ENCODE measurements at regions not wholly inside any gene's neighbourhood (a gene's known extent, or its start where the extent isn't known, plus 50 kb on each side); places are given as distances from the start of the nearest gene placed in this dataset.

- DNase-seq (no peak), ATAC-seq (no peak)
- H3K4me3 ChIP-seq (ENCODE audit: low read length), result no peak overlapping the region
- H3K36me3 ChIP-seq (ENCODE audit: control insufficient read depth, insufficient read depth, low read length), result no peaks in the 10 kb centered on the region
- intact Hi-C loops (cut with micrococcal nuclease), result no loop called here
- Mint-ChIP-seq H3K36me3 (no peaks in the 10 kb centered on the region), H3K27ac (no peak overlapping the region), H3K4me3 (no peak overlapping the region), H3K4me1 (no peaks in the 10 kb centered on the region), H3K9me3 (peaks cover 2 to 5% of the 10 kb centered on the region in 2 donors), H3K27me3 (ENCODE audit: low read depth in 2 of 2) (no peaks in the 10 kb centered on the region)
- WGBS (ENCODE audit: insufficient coverage), result 72% methylated on average over 3 of the region's 3 CpGs
- no peak for TF ChIP-seq CTCF (IDR thresholded peaks at IDR 0.05)
- H3K4me1 ChIP-seq (ENCODE audit: control insufficient read depth, insufficient read depth, low read length), result no peaks in the 10 kb centered on the region
- H3K27ac ChIP-seq (ENCODE audit: low read length), result no peak overlapping the region
- no peaks in the 10 kb centered on the region for H3K27me3 ChIP-seq (ENCODE audit: control insufficient read depth, insufficient read depth, low read length)
- H3K9me3 ChIP-seq (ENCODE audit: control insufficient read depth, insufficient read depth, low read length), result no peaks in the 10 kb centered on the region
Observed at GRCh38 chr15:36130641-36131310, 448.6 kb upstream of the CDIN1 start.

DNA sequence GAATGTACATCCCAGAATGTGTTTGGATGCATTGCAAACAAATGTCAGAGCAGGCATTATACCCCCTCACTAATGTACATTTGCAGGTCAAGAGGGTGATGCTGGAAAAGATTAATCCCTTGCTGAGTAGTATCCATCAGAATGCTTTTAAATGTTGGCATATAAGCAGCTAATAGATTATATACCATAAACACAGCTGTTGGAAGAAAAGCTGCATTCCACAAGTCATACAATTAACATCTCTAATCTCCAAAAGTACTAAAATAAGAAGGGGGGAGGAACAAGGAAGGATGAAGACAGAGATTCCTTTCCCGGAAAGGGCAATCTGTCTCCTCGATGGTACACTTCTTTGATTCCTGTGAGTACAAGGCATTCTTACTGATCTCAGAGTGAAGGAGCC, 445.7 kb upstream of the CDIN1 start:
- Mint-ChIP-seq H3K4me1 (no peaks in the 10 kb centered on the region), H3K4me3 (no peak overlapping the region), H3K27ac (no peak overlapping the region), H3K36me3 (no peaks in the 10 kb centered on the region), H3K9me3 (peaks cover 5 to 8% of the 10 kb centered on the region in 2 donors), H3K27me3 (ENCODE audit: low read depth in 2 of 2) (no peaks in the 10 kb centered on the region)
- ATAC-seq (no peak), DNase-seq (no peak)
- Histone ChIP-seq H3K27me3 (ENCODE audit: control insufficient read depth, insufficient read depth, low read length) (no peaks in the 10 kb centered on the region), H3K9me3 (ENCODE audit: control insufficient read depth, insufficient read depth, low read length) (no peaks in the 10 kb centered on the region), H3K36me3 (ENCODE audit: control insufficient read depth, insufficient read depth, low read length) (no peaks in the 10 kb centered on the region), H3K4me3 (ENCODE audit: low read length) (no peak overlapping the region), H3K27ac (ENCODE audit: low read length) (no peak overlapping the region), H3K4me1 (ENCODE audit: control insufficient read depth, insufficient read depth, low read length) (no peaks in the 10 kb centered on the region)
- intact Hi-C loops (cut with micrococcal nuclease), result no loop called here
- WGBS (ENCODE audit: insufficient coverage), result 82% methylated on average over 2 of the region's 2 CpGs
- TF ChIP-seq CTCF (IDR thresholded peaks at IDR 0.05), result no peak

- H3K27me3 ChIP-seq (ENCODE audit: control insufficient read depth, insufficient read depth, low read length), result no peaks in the 10 kb centered on the region
- no peaks in the 10 kb centered on the region for H3K36me3 Mint-ChIP-seq
- no peaks in the 10 kb centered on the region for H3K36me3 ChIP-seq (ENCODE audit: control insufficient read depth, insufficient read depth, low read length)
- intact Hi-C loops (cut with micrococcal nuclease), result no loop called here
- no peaks in the 10 kb centered on the region for H3K27me3 Mint-ChIP-seq (ENCODE audit: low read depth in 2 of 2)
- H3K4me3 ChIP-seq (ENCODE audit: low read length), result no peak overlapping the region
- H3K9me3 Mint-ChIP-seq, result peaks cover 5 to 11% of the 10 kb centered on the region in 2 donors
- no peak overlapping the region for H3K4me3 Mint-ChIP-seq
- no peaks in the 10 kb centered on the region for H3K9me3 ChIP-seq (ENCODE audit: control insufficient read depth, insufficient read depth, low read length)
- WGBS (ENCODE audit: insufficient coverage), result 88% methylated on average over 2 of the region's 2 CpGs
- no peaks in the 10 kb centered on the region for H3K4me1 ChIP-seq (ENCODE audit: control insufficient read depth, insufficient read depth, low read length)
- no peak for TF ChIP-seq CTCF (IDR thresholded peaks at IDR 0.05)
- DNase-seq (no peak), ATAC-seq (no peak)
- no peaks in the 10 kb centered on the region for H3K4me1 Mint-ChIP-seq
- H3K27ac Mint-ChIP-seq, result no peak overlapping the region
- no peak overlapping the region for H3K27ac ChIP-seq (ENCODE audit: low read length)
Observed at GRCh38 chr15:36136049-36136448, 443.4 kb upstream of the CDIN1 start.

DNA sequence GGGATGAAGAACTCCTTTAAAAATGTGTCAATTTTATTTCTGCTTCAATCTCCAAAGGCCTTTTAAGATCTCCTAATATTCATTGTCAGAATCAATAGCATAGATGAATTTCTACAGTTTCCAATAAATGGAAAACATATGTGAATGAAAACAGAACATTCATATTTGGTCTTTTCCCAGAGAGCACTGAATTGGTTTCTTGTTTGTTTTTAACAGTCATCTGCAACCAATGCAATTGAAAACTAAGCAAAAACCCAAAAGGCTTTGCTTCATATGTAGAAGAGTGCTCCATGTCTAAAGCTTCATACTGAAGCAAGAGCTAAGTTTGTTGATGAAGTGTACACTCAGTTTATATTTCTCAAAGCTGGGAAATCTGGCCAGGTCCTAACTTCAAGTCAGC, 426.5 kb upstream of the CDIN1 start:
- Mint-ChIP-seq H3K4me3 (no peak overlapping the region), H3K9me3 (peaks cover 8 to 19% of the 10 kb centered on the region in 2 donors)
- no peak for ATAC-seq

More for the DNA sequence above, 426.5 kb upstream of the CDIN1 start:
- H3K4me1 Mint-ChIP-seq, result no peaks in the 10 kb centered on the region
- H3K27me3 ChIP-seq (ENCODE audit: control insufficient read depth, insufficient read depth, low read length), result no peaks in the 10 kb centered on the region
- peaks cover 5% of the 10 kb centered on the region for H3K36me3 Mint-ChIP-seq
- TF ChIP-seq CTCF (IDR thresholded peaks at IDR 0.05), result no peak
- H3K27ac Mint-ChIP-seq, result no peak overlapping the region
- no peaks in the 10 kb centered on the region for H3K9me3 ChIP-seq (ENCODE audit: control insufficient read depth, insufficient read depth, low read length)
- intact Hi-C loops (cut with micrococcal nuclease), result no loop called here
- no peaks in the 10 kb centered on the region for H3K36me3 ChIP-seq (ENCODE audit: control insufficient read depth, insufficient read depth, low read length)
- DNase-seq, result no peak
- no peaks in the 10 kb centered on the region for H3K4me1 ChIP-seq (ENCODE audit: control insufficient read depth, insufficient read depth, low read length)
- no peak overlapping the region for H3K4me3 ChIP-seq (ENCODE audit: low read length)
- no peak overlapping the region for H3K27ac ChIP-seq (ENCODE audit: low read length)
- H3K27me3 Mint-ChIP-seq (ENCODE audit: low read depth in 2 of 2), result no peaks in the 10 kb centered on the region

Data from natural killer cell (primary cell).